ENCODE measurements at regions not wholly inside any gene's neighbourhood (a gene's known extent, or its start where the extent isn't known, plus 50 kb on each side); places are given as distances from the start of the nearest gene placed in this dataset.

GRCh38 chr5:40292006-40292405, 387.7 kb upstream of the PTGER4 start:
- TF ChIP-seq EZH2phosphoT487 (IDR thresholded peaks at IDR 0.05; ENCODE audit: low read length) = no peak
- TF ChIP-seq, protein P1, sequence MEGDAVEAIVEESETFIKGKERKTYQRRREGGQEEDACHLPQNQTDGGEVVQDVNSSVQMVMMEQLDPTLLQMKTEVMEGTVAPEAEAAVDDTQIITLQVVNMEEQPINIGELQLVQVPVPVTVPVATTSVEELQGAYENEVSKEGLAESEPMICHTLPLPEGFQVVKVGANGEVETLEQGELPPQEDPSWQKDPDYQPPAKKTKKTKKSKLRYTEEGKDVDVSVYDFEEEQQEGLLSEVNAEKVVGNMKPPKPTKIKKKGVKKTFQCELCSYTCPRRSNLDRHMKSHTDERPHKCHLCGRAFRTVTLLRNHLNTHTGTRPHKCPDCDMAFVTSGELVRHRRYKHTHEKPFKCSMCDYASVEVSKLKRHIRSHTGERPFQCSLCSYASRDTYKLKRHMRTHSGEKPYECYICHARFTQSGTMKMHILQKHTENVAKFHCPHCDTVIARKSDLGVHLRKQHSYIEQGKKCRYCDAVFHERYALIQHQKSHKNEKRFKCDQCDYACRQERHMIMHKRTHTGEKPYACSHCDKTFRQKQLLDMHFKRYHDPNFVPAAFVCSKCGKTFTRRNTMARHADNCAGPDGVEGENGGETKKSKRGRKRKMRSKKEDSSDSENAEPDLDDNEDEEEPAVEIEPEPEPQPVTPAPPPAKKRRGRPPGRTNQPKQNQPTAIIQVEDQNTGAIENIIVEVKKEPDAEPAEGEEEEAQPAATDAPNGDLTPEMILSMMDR (IDR thresholded peaks at IDR 0.05; ENCODE audit: low read length) = no peak
- TF ChIP-seq EZH2 (optimal IDR thresholded peaks at IDR 0.05; ENCODE audit: low read depth, low read length) = no peak
- DNase-seq = no peak
- no peak overlapping the region for H2AFZ ChIP-seq (ENCODE audit: low read length)

GRCh38 chr5:40291338-40291737, 388.4 kb upstream of the PTGER4 start:
- H4K20me1 ChIP-seq (ENCODE audit: insufficient read depth, low read length) = no peaks in the 10 kb centered on the region
- H2AFZ ChIP-seq (ENCODE audit: low read length) = no peak overlapping the region
- DNase-seq = no peak
- H3K9ac ChIP-seq (ENCODE audit: low read length) = no peak overlapping the region
- no peak overlapping the region for H3K27ac ChIP-seq (ENCODE audit: low read length)
- no peaks in the 10 kb centered on the region for H3K27me3 ChIP-seq (replicated peaks; ENCODE audit: insufficient read depth, low read length)
- no peaks in the 10 kb centered on the region for H3K79me2 ChIP-seq (ENCODE audit: low read length)
- TF ChIP-seq, protein P1 (IDR thresholded peaks at IDR 0.05; ENCODE audit: low read length) = no peak
- TF ChIP-seq EZH2phosphoT487 (IDR thresholded peaks at IDR 0.05; ENCODE audit: low read length) (no peak), EZH2 (optimal IDR thresholded peaks at IDR 0.05; ENCODE audit: low read depth, low read length) (no peak)
- no peak overlapping the region for H3K4me3 ChIP-seq (ENCODE audit: low read length)
- no peaks in the 10 kb centered on the region for H3K9me3 ChIP-seq (replicated peaks; ENCODE audit: insufficient read depth, low read length)
- H3K4me1 ChIP-seq (ENCODE audit: low read length) = no peaks in the 10 kb centered on the region
- no peaks in the 10 kb centered on the region for H3K36me3 ChIP-seq (replicated peaks; ENCODE audit: insufficient read depth, low read length)
- no peaks in the 10 kb centered on the region for H3F3A ChIP-seq (ENCODE audit: insufficient read depth, low read length)
- H3K9me2 ChIP-seq (replicated peaks; ENCODE audit: insufficient read depth, low read length) = no peaks in the 10 kb centered on the region
- no peak overlapping the region for H3K4me2 ChIP-seq (ENCODE audit: low read depth, low read length)

More at GRCh38 chr5:40292006-40292405, 387.7 kb upstream of the PTGER4 start:
- H3K4me1 ChIP-seq (ENCODE audit: low read length) = no peaks in the 10 kb centered on the region
- no peaks in the 10 kb centered on the region for H4K20me1 ChIP-seq (ENCODE audit: insufficient read depth, low read length)
- no peaks in the 10 kb centered on the region for H3K27me3 ChIP-seq (replicated peaks; ENCODE audit: insufficient read depth, low read length)
- no peaks in the 10 kb centered on the region for H3K9me3 ChIP-seq (replicated peaks; ENCODE audit: insufficient read depth, low read length)
- no peaks in the 10 kb centered on the region for H3F3A ChIP-seq (ENCODE audit: insufficient read depth, low read length)
- no peaks in the 10 kb centered on the region for H3K79me2 ChIP-seq (ENCODE audit: low read length)
- no peak overlapping the region for H3K4me3 ChIP-seq (ENCODE audit: low read length)
- H3K27ac ChIP-seq (ENCODE audit: low read length) = no peak overlapping the region
- H3K36me3 ChIP-seq (replicated peaks; ENCODE audit: insufficient read depth, low read length) = no peaks in the 10 kb centered on the region
- no peaks in the 10 kb centered on the region for H3K9me2 ChIP-seq (replicated peaks; ENCODE audit: insufficient read depth, low read length)
- no peak overlapping the region for H3K9ac ChIP-seq (ENCODE audit: low read length)
- H3K4me2 ChIP-seq (ENCODE audit: low read depth, low read length) = no peak overlapping the region

GRCh38 chr5:40288800-40289485, 390.8 kb upstream of the PTGER4 start:
- no peaks in the 10 kb centered on the region for H3K4me1 ChIP-seq (ENCODE audit: low read length)
- no peak for DNase-seq

More at GRCh38 chr5:40288800-40289485, 390.8 kb upstream of the PTGER4 start:
- Histone ChIP-seq H3F3A (ENCODE audit: insufficient read depth, low read length) (no peaks in the 10 kb centered on the region), H2AFZ (ENCODE audit: low read length) (no peak overlapping the region), H3K4me2 (ENCODE audit: low read depth, low read length) (no peak overlapping the region), H3K36me3 (replicated peaks; ENCODE audit: insufficient read depth, low read length) (no peaks in the 10 kb centered on the region), H3K79me2 (ENCODE audit: low read length) (no peaks in the 10 kb centered on the region), H3K4me3 (ENCODE audit: low read length) (no peak overlapping the region), H3K9ac (ENCODE audit: low read length) (no peak overlapping the region), H3K9me2 (replicated peaks; ENCODE audit: insufficient read depth, low read length) (no peaks in the 10 kb centered on the region), H3K9me3 (replicated peaks; ENCODE audit: insufficient read depth, low read length) (no peaks in the 10 kb centered on the region), H4K20me1 (ENCODE audit: insufficient read depth, low read length) (no peaks in the 10 kb centered on the region), H3K27me3 (replicated peaks; ENCODE audit: insufficient read depth, low read length) (no peaks in the 10 kb centered on the region), H3K27ac (ENCODE audit: low read length) (no peak overlapping the region)
- TF ChIP-seq, protein P1 (IDR thresholded peaks at IDR 0.05; ENCODE audit: low read length) = no peak
- no peak for TF ChIP-seq EZH2 (optimal IDR thresholded peaks at IDR 0.05; ENCODE audit: low read depth, low read length)
- TF ChIP-seq EZH2phosphoT487 (IDR thresholded peaks at IDR 0.05; ENCODE audit: low read length) = no peak

Measured in MM.1S (cell line).